ENCODE measurements at regions not wholly inside any gene's neighbourhood (a gene's known extent, or its start where the extent isn't known, plus 50 kb on each side); places are given as distances from the start of the nearest gene placed in this dataset.

DNA sequence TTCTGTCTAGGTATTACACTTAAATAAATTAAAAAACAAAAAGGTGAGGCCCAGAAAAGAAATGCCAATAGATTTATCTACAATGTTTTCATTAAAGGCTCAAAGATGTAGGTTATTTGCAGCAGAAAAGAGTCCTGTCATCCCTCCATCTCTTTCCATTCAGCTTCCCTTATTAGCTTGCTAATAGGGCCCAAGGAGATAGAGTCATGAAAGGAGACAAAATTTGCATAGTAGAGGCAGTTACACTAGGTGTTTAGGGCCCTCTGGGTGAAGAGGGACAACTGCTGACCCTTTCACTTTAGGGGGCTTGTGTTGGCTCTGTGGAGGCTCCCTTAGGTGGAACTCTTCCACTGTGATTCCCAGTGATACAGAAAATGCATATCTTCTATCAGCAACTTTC, 58.4 kb upstream of the TACR3 start:
- intact Hi-C loops (cut with DNase I, micrococcal nuclease) = no loop called here
- ATAC-seq (no peak), DNase-seq (no peak)

DNA sequence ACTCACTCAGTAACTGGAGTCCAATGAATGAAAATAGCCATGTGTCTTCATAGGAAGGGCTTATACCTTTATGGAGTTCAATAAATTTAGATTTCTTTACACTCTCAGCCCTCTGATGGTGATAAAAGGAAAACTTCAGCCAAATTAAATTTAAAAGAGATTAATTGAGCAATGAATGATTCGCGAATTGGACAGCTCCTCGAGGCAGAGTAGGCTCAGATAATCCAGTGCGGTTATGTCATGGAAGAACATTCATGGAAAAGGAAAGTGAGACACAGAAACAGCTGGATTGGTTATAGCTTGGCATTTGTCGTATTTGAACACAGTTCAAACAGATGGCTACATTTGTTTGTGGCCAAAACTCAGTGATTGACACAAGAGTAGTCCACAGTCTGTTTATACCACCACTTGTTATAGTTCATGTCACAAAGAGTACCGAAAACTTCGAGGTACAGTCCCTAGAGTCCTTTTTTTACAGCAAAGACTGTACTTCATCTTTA, 54.6 kb upstream of the TACR3 start:
- DNase-seq (no peak), ATAC-seq (no peak)
- intact Hi-C loops (cut with DNase I, micrococcal nuclease) = no loop called here

DNA sequence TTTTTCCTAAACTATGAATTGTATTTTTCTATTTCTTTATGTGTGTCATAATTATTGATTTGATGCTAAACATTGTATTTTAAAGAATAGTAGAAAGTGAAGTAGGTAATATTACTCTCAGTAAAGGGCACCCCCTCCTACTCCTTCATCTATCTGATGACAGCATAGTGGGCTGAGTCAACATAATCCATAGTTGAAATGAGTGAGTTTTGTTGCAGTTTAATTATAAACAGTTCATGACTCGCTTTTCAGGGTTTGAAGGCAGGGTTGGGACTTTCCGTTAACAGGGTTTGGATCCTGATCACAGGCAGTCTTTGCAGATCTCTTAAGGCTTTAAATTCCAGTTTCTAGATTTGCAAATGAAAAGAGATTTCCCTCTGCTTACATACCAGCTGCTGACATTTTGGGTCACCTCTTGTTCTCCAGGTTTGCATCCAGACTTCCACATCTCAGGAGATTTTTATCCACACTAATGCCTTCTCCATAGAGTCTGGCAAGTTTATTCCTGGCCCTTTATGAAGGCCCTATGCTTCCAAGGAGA, 54.0 kb upstream of the TACR3 start:
- DNase-seq (no peak), ATAC-seq (no peak)
- intact Hi-C loops (cut with DNase I, micrococcal nuclease) = no loop called here

Data from left colon (tissue), 2 donors.